Mesenchymal stem cell (in vitro differentiated cells and primary cell): ENCODE measurements at regions not wholly inside any gene's neighbourhood (a gene's known extent, or its start where the extent isn't known, plus 50 kb on each side); places are given as distances from the start of the nearest gene placed in this dataset.
"Not testable (repeated sequence)": the region's sequence is repeated elsewhere in the genome, so short reads cannot be mapped to it uniquely, and the experiment has no call there.

Source experiments
- DNase-seq: peaks from one replicate; pipeline ENCODE4 v3.0.0-alpha.2; 2013
- H2AFZ ChIP-seq: one replicate; pipeline ENCODE4 v1.6.1; 2013; ENCODE audit warnings: low read depth, mild to moderate bottlenecking, control low read depth, inconsistent platforms, low read length, moderate library complexity
- H2AK5ac ChIP-seq: 2 replicates; pipeline ENCODE4 v1.6.1; 2013; ENCODE audit warnings: low read length, moderate library complexity, mild to moderate bottlenecking, inconsistent platforms; ENCODE audit not compliant: severe bottlenecking
- H2BK120ac ChIP-seq: one replicate; pipeline ENCODE4 v1.6.1; 2013; ENCODE audit warnings: low read depth, mild to moderate bottlenecking, inconsistent platforms, low read length, moderate library complexity
- H2BK12ac ChIP-seq, 2 experiments: one replicate each; pipeline ENCODE4 v1.6.1; 2013; ENCODE audit warnings: inconsistent platforms in 2 of 2, low read length in 2 of 2, mild to moderate bottlenecking in 2 of 2, moderate library complexity in 2 of 2, control low read depth in 1 of 2
- H2BK15ac ChIP-seq: one replicate; pipeline ENCODE4 v1.6.1; 2013; ENCODE audit warnings: mild to moderate bottlenecking, low read depth, inconsistent platforms; ENCODE audit not compliant: poor library complexity, severe bottlenecking
- H2BK5ac ChIP-seq: 2 replicates; pipeline ENCODE4 v1.6.1; 2013; ENCODE audit warnings: low read depth, mild to moderate bottlenecking, low read length, control low read depth, inconsistent platforms; ENCODE audit not compliant: poor library complexity, severe bottlenecking
- H3K14ac ChIP-seq, 2 experiments: one replicate each; pipeline ENCODE4 v1.6.1; 2013; ENCODE audit warnings: inconsistent platforms in 2 of 2, low read length in 2 of 2, control low read depth in 1 of 2, mild to moderate bottlenecking in 1 of 2, moderate library complexity in 1 of 2
- H3K18ac ChIP-seq, 2 experiments: one replicate each; pipeline ENCODE4 v1.6.1; 2013; ENCODE audit warnings: inconsistent platforms in 2 of 2, low read length in 2 of 2, control low read depth in 1 of 2, low read depth in 1 of 2, mild to moderate bottlenecking in 1 of 2
- H3K23ac ChIP-seq, 2 experiments: one replicate each; pipeline ENCODE4 v1.6.1; 2013; ENCODE audit warnings: inconsistent platforms in 2 of 2, low read length in 2 of 2, mild to moderate bottlenecking in 2 of 2, moderate library complexity in 2 of 2, control low read depth in 1 of 2
- H3K27ac ChIP-seq: 2 replicates; pipeline ENCODE4 v1.5.1; 2013; ENCODE audit warnings: mild to moderate bottlenecking, moderate library complexity, low read length, control low read depth, inconsistent platforms; ENCODE audit not compliant: poor library complexity, severe bottlenecking
- H3K27me3 ChIP-seq, 2 experiments: 2 replicates each; pipeline versions ENCODE4 v1.6.1 to v1.7.0; 2013; ENCODE audit warnings: low read length in 2 of 2, mild to moderate bottlenecking in 2 of 2, moderate library complexity in 2 of 2, control low read depth in 1 of 2, inconsistent platforms in 1 of 2; ENCODE audit not compliant: control insufficient read depth in 1 of 2, insufficient read depth in 1 of 2
- H3K36me3 ChIP-seq, 2 experiments: 2 replicates each; pipeline versions ENCODE4 v1.6.1 to v1.7.0; 2013; ENCODE audit warnings: low read length in 2 of 2, control low read depth in 1 of 2, inconsistent platforms in 1 of 2, low read depth in 1 of 2, mild to moderate bottlenecking in 1 of 2; ENCODE audit not compliant: insufficient read depth in 2 of 2, control insufficient read depth in 1 of 2
- H3K4ac ChIP-seq, 2 experiments: one replicate each; pipeline ENCODE4 v1.6.1; 2013; ENCODE audit warnings: inconsistent platforms in 2 of 2, low read length in 2 of 2, mild to moderate bottlenecking in 2 of 2, moderate library complexity in 2 of 2, control low read depth in 1 of 2, low read depth in 1 of 2
- H3K4me1 ChIP-seq: 2 replicates; pipeline ENCODE4 v1.6.1; 2013; ENCODE audit warnings: low read depth, low read length, control low read depth; ENCODE audit not compliant: control insufficient read depth, insufficient read depth
- H3K4me2 ChIP-seq: 2 replicates; pipeline ENCODE4 v1.6.1; 2013; ENCODE audit warnings: low read length, mild to moderate bottlenecking, inconsistent platforms; ENCODE audit not compliant: poor library complexity, severe bottlenecking
- H3K4me3 ChIP-seq, 2 experiments: 2 replicates each; pipeline versions ENCODE4 v1.5.1 to v1.7.0; 2013; ENCODE audit warnings: low read length in 2 of 2, mild to moderate bottlenecking in 2 of 2, control low read depth in 1 of 2, low read depth in 1 of 2; ENCODE audit not compliant: insufficient read depth in 1 of 2
- H3K79me1 ChIP-seq: replicated peaks from 2 replicates; pipeline ENCODE4 v1.6.1; 2013; ENCODE audit warnings: mild to moderate bottlenecking, control low read depth, low read length, inconsistent platforms; ENCODE audit not compliant: poor library complexity, severe bottlenecking
- H3K9ac ChIP-seq: 2 replicates; pipeline ENCODE4 v1.7.0; 2013; ENCODE audit warnings: mild to moderate bottlenecking, low read length, moderate library complexity
- H3K9me3 ChIP-seq: 2 replicates; pipeline ENCODE4 v1.7.0; 2013; ENCODE audit warnings: mild to moderate bottlenecking, low read length; ENCODE audit not compliant: control insufficient read depth
- H4K8ac ChIP-seq: one replicate; pipeline ENCODE4 v1.6.1; 2013; ENCODE audit warnings: inconsistent platforms, mild to moderate bottlenecking, low read length, moderate library complexity
- H4K91ac ChIP-seq: one replicate; pipeline ENCODE4 v1.6.1; 2013; ENCODE audit warnings: mild to moderate bottlenecking, low read length, inconsistent platforms
- WGBS: methylation state at CpG from one replicate; pipeline ENCODE4 v1.1.7; 2013; ENCODE audit warnings: mixed read lengths; 5-methylcytosine and 5-hydroxymethylcytosine counted together

DNA sequence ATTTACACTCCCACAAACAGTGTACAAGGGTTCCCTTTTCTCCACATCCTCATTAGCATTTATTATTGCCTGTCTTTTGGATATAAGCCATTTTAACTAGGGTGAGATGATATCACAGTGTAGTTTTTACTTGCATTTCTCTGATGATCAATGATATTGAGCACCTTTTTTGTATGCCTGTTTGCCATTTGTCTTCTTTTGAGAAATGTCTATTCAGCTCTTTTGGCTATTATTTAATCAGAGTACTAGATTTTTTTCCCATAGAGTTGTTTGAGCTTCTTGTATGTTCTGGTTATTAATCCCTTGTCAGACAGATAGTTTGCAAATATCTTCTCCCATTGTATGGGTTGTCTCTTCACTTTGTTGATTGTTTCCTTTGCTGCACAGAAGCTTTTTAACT, 190.6 kb downstream of the MAGEB17 start:
- H2BK120ac ChIP-seq: no peak overlapping the region
- H2BK12ac ChIP-seq: no peak overlapping the region
- H3K4me3 ChIP-seq: no peak overlapping the region
- H3K4me1 ChIP-seq: no peaks in the 10 kb centered on the region
- no peak overlapping the region for H4K91ac ChIP-seq
- H3K27me3 ChIP-seq: peaks cover 0 to 4% of the 10 kb centered on the region in 2 experiments
- H3K27ac ChIP-seq: no peak overlapping the region
- no peak overlapping the region for H2AK5ac ChIP-seq
- peaks cover 3% of the 10 kb centered on the region for H3K9me3 ChIP-seq
- H3K79me1 ChIP-seq: no peaks in the 10 kb centered on the region
- no peak overlapping the region for H3K23ac ChIP-seq
- H3K9ac ChIP-seq: no peak overlapping the region
- H3K4ac ChIP-seq: no peak overlapping the region
- H3K36me3 ChIP-seq: no peaks in the 10 kb centered on the region
- no peak overlapping the region for H2AFZ ChIP-seq
- H3K18ac ChIP-seq: no peak overlapping the region
- H4K8ac ChIP-seq: no peak overlapping the region
- no peak overlapping the region for H3K14ac ChIP-seq
- H2BK15ac ChIP-seq: no peak overlapping the region
- no peak overlapping the region for H3K4me2 ChIP-seq
- H2BK5ac ChIP-seq: no peak overlapping the region
- DNase-seq: no peak

DNA sequence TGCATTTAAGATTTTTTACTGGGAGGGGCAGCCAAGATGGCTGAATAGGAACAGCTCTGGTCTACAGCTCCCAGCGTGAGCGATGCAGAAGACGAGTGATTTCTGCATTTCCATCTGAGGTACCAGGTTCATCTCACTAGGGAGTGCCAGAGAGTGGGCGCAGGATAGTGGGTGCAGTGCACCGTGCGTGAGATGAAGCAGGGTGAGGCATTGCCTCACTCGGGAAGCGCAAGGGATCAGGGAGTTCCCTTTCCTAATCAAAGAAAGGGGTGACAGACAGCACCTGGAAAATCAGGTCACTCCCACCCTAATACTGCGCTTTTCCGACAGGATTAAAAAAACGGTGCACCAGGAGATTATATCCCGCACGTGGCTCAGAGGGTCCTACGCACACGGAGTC, 192.8 kb downstream of the MAGEB17 start:
- not testable (repeated sequence) for H2AFZ ChIP-seq, H3K14ac ChIP-seq, H3K9ac ChIP-seq, H3K36me3 ChIP-seq, H3K27ac ChIP-seq, H2BK5ac ChIP-seq, H3K4me3 ChIP-seq, H3K27me3 ChIP-seq, H2BK12ac ChIP-seq, H3K18ac ChIP-seq, H2AK5ac ChIP-seq, H4K91ac ChIP-seq, H3K23ac ChIP-seq, H3K4me2 ChIP-seq, H3K79me1 ChIP-seq, H2BK15ac ChIP-seq, H4K8ac ChIP-seq, DNase-seq, H3K4me1 ChIP-seq, H3K9me3 ChIP-seq, H3K4ac ChIP-seq, H2BK120ac ChIP-seq
- 94% methylated on average over 15 of the region's 15 CpGs for WGBS

DNA sequence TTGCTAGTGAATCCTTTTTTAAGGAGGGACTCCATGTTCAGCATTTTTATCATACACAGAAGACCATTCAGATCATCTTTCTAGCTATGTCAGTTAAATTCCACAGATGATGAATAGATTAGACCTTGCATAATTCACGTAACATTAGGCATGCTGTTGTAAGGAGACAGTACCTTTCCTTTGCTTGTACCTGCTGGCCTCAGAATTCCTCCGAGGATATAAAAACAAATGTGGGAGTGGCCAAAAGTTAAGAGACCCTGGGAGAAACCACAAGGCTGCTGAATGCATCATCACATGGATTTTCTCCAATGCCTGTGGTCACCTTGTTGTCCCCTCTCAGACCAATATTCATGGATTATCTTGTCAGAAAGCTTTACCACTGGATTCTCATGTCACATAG, 201.4 kb downstream of the MAGEB17 start:
- Histone ChIP-seq H2BK5ac (no peak overlapping the region), H4K91ac (no peak overlapping the region), H3K27ac (no peak overlapping the region), H3K27me3 (peaks cover 0 to 4% of the 10 kb centered on the region in 2 experiments), H3K9ac (no peak overlapping the region), H3K18ac (no peak overlapping the region), H3K14ac (no peak overlapping the region), H3K9me3 (no peaks in the 10 kb centered on the region), H2AK5ac (no peak overlapping the region), H2BK15ac (no peak overlapping the region), H3K23ac (no peak overlapping the region), H4K8ac (no peak overlapping the region), H3K79me1 (no peaks in the 10 kb centered on the region), H3K4me2 (no peak overlapping the region), H3K4me3 (no peak overlapping the region), H2BK120ac (no peak overlapping the region), H3K4ac (no peak overlapping the region), H3K4me1 (no peaks in the 10 kb centered on the region), H2BK12ac (no peak overlapping the region), H3K36me3 (no peaks in the 10 kb centered on the region), H2AFZ (no peak overlapping the region)
- WGBS: 95% methylated on average over 2 of the region's 2 CpGs
- no peak for DNase-seq

DNA sequence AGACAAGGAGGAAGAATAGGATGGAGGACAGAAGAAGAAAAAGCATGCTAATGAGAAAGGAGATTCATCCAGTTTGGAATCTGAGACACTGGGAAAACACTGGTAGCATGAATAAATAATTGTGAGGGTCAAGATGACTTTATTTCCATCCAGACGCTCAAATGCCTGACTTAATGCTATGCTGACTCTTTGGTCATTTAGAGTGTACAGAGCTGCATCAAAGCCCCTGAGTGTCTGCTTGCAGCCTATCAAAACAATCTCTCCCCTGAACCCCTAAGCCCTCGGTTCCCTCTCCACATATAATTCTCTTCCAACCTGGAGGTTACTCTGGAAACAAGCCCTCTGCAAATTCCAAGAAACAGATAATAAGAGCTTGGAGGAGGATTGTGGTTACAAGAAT, 208.8 kb downstream of the MAGEB17 start:
- Histone ChIP-seq H3K27me3 (no peaks in the 10 kb centered on the region), H3K9ac (no peak overlapping the region), H4K8ac (no peak overlapping the region), H2BK12ac (no peak overlapping the region), H3K4me2 (no peak overlapping the region), H2BK15ac (no peak overlapping the region), H3K79me1 (no peaks in the 10 kb centered on the region), H3K27ac (no peak overlapping the region), H3K14ac (no peak overlapping the region), H4K91ac (no peak overlapping the region), H3K4ac (no peak overlapping the region), H2AK5ac (no peak overlapping the region), H3K4me3 (no peak overlapping the region), H2BK5ac (no peak overlapping the region), H2BK120ac (no peak overlapping the region), H3K18ac (no peak overlapping the region), H3K36me3 (no peaks in the 10 kb centered on the region), H3K23ac (no peak overlapping the region), H3K9me3 (no peaks in the 10 kb centered on the region), H3K4me1 (no peaks in the 10 kb centered on the region), H2AFZ (no peak overlapping the region)
- no peak for DNase-seq
- WGBS: no CpG with 5 or more reads among the region's 2 CpGs
